ENCODE measurements at regions not wholly inside any gene's neighbourhood (a gene's known extent, or its start where the extent isn't known, plus 50 kb on each side); places are given as distances from the start of the nearest gene placed in this dataset.

GRCh38 chr2:45093181-45093580, 83.9 kb upstream of the SIX2 start:
- TF ChIP-seq CTCF (IDR thresholded peaks at IDR 0.05; ENCODE audit: low read depth, low read length, missing input control) = no peak
- TF ChIP-seq TAF1 (conservative IDR thresholded peaks at IDR 0.05) = no peak
- no peak for TF ChIP-seq FOXA1 (IDR thresholded peaks at IDR 0.05)
- no peak for TF ChIP-seq JUND (IDR thresholded peaks at IDR 0.05)
- no peak for TF ChIP-seq ZBTB33 (IDR thresholded peaks at IDR 0.05)
- TF ChIP-seq YY1 (IDR thresholded peaks at IDR 0.05) = no peak
- no peak for TF ChIP-seq FOXA2 (IDR thresholded peaks at IDR 0.05)
- TF ChIP-seq REST (IDR thresholded peaks at IDR 0.05) = no peak
- no peak for TF ChIP-seq SP1 (IDR thresholded peaks at IDR 0.05)
